KMS-11 (cell line): ENCODE measurements at regions not wholly inside any gene's neighbourhood (a gene's known extent, or its start where the extent isn't known, plus 50 kb on each side); places are given as distances from the start of the nearest gene placed in this dataset.

Source experiments
- H2AFZ ChIP-seq: fragments of 200-600 bp; sonication (generic); 2 replicates; pipeline ENCODE4 v1.6.1; 2016; ENCODE audit warnings: antibody characterized with exemption, mixed run types, low read depth
- H3K27ac ChIP-seq: fragments of 200-600 bp; sonication (generic); 2 replicates; pipeline ENCODE4 v1.6.1; 2016; ENCODE audit warnings: mild to moderate bottlenecking, mixed run types
- H3K27me3 ChIP-seq: fragments of 200-600 bp; sonication (generic); 2 replicates; pipeline ENCODE4 v1.6.1; 2017; ENCODE audit warnings: mild to moderate bottlenecking, low read depth, mixed run types, moderate library complexity; ENCODE audit not compliant: insufficient read depth
- H3K36me3 ChIP-seq: fragments of 200-600 bp; sonication (generic); 2 replicates; pipeline ENCODE4 v1.6.1; 2017; ENCODE audit warnings: mild to moderate bottlenecking, mixed run types; ENCODE audit not compliant: insufficient read depth
- H3K4me1 ChIP-seq: fragments of 200-600 bp; sonication (generic); 2 replicates; pipeline ENCODE4 v1.6.1; 2016; ENCODE audit warnings: mild to moderate bottlenecking, low read depth, mixed run types; ENCODE audit not compliant: poor library complexity, severe bottlenecking
- H3K4me2 ChIP-seq: fragments of 200-600 bp; sonication (generic); 2 replicates; pipeline ENCODE4 v1.7.0; 2016; ENCODE audit warnings: mild to moderate bottlenecking, mixed run types
- H3K4me3 ChIP-seq: fragments of 200-600 bp; sonication (generic); IDR thresholded peaks from 2 replicates; pipeline ENCODE4 v1.6.1; 2017; ENCODE audit warnings: low read depth, low read length, mixed read lengths; ENCODE audit not compliant: insufficient read depth
- H3K79me2 ChIP-seq: fragments of 200-600 bp; sonication (generic); 2 replicates; pipeline ENCODE4 v1.6.1; 2016; ENCODE audit warnings: low read depth, mixed run types; ENCODE audit not compliant: insufficient read depth
- H3K9ac ChIP-seq: fragments of 200-600 bp; sonication (generic); 2 replicates; pipeline ENCODE4 v1.6.1; 2016; ENCODE audit warnings: mild to moderate bottlenecking, mixed run types
- H4K20me1 ChIP-seq: fragments of 200-600 bp; sonication (generic); 2 replicates; pipeline ENCODE4 v1.6.1; 2016; ENCODE audit warnings: mild to moderate bottlenecking, mixed run types; ENCODE audit not compliant: insufficient read depth
- TF ChIP-seq, protein P1 (sequence below): fragments of 200-600 bp; sonication (generic); conservative IDR thresholded peaks from 2 replicates; pipeline ENCODE4 v1.6.1; 2017; ENCODE audit warnings: low read depth, mild to moderate bottlenecking, antibody characterized with exemption, low read length, moderate library complexity, mixed read lengths

DNA sequence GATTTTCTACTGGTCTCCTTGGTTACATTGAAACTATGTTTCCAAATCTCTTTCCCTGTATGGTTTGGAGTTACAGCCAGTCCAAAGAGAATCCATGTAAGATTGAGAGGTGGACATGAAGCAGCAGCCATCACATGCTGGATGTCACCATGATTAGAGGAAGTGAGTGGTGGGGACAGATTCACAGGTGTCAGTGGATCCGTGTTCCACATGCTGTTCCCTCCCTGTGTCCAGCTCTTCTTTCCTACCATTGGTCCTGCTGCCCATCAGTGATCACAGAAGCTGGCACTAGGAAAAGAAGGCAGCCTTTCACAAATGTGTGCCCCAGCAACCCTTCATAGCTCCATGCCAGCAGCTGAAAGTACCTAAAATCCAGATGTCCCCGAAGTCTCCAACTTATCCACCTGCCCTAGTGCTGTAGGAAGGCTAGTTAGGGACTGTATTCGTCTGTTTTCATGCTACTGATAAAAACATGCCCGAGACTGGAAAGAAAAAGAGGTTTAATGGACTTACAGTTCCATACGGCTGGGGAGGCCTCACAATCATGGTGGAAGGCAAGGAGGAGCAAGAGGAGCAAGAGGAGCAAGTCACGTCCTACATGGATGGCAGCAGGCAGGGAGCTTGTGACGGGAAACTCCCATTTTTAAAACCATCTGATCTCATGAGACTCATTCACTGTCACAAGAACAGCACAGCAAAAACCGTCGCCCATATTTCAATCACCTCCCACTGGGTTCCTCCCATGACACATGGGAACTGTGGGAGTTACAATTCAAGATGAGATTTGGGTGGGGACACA is 207.5 kb downstream of the INSIG2 start:
- H3K9ac ChIP-seq: no peak overlapping the region
- no peaks in the 10 kb centered on the region for H3K79me2 ChIP-seq
- no peaks in the 10 kb centered on the region for H3K4me1 ChIP-seq
- H3K36me3 ChIP-seq: no peaks in the 10 kb centered on the region
- H3K27ac ChIP-seq: no peak overlapping the region
- no peak overlapping the region for H3K4me2 ChIP-seq
- no peaks in the 10 kb centered on the region for H4K20me1 ChIP-seq
- TF ChIP-seq, protein P1, sequence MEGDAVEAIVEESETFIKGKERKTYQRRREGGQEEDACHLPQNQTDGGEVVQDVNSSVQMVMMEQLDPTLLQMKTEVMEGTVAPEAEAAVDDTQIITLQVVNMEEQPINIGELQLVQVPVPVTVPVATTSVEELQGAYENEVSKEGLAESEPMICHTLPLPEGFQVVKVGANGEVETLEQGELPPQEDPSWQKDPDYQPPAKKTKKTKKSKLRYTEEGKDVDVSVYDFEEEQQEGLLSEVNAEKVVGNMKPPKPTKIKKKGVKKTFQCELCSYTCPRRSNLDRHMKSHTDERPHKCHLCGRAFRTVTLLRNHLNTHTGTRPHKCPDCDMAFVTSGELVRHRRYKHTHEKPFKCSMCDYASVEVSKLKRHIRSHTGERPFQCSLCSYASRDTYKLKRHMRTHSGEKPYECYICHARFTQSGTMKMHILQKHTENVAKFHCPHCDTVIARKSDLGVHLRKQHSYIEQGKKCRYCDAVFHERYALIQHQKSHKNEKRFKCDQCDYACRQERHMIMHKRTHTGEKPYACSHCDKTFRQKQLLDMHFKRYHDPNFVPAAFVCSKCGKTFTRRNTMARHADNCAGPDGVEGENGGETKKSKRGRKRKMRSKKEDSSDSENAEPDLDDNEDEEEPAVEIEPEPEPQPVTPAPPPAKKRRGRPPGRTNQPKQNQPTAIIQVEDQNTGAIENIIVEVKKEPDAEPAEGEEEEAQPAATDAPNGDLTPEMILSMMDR: no peak
- no peak overlapping the region for H3K4me3 ChIP-seq
- H2AFZ ChIP-seq: no peak overlapping the region
- H3K27me3 ChIP-seq: no peaks in the 10 kb centered on the region

DNA sequence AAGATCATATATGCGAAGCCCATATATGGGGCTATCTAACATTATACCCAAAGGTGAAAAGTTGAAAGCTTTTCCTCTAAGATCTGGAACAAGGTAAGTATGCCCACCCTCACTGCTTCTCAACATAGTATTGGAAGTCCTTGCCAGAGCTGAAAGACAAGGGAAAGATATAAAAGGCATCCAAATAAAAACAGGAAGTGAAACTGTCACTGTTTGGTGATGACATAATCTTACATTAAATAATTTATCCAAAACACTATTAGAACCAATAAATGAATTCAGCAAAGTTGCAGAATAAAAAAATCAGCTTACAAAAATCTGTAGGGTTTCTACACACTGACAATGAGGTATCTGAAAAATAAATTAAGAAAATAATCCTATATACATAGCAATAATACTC is 205.8 kb downstream of the INSIG2 start:
- Histone ChIP-seq H2AFZ (no peak overlapping the region), H3K4me1 (no peaks in the 10 kb centered on the region), H4K20me1 (no peaks in the 10 kb centered on the region), H3K27ac (no peak overlapping the region), H3K36me3 (no peaks in the 10 kb centered on the region), H3K4me3 (no peak overlapping the region), H3K79me2 (no peaks in the 10 kb centered on the region), H3K27me3 (no peaks in the 10 kb centered on the region), H3K9ac (no peak overlapping the region), H3K4me2 (no peak overlapping the region)
- TF ChIP-seq, protein P1: no peak

DNA sequence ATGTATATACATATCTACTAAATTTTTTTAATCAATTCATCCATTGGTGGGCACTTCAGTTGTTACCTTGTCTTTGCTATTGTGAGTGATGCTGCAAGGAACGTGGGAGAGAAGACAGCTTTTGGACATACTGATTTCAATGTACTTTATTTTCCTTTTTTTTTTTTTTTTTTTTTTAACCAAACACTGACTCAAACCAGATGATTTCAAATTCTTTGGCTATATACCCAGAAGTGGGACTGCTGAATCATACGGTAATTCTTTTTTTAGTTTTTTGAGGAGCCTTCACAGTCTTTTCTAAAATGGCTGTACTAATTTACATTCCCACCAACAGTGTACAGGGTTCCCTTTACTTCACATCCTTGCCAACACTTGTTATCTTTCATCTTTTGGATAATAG is 204.7 kb downstream of the INSIG2 start:
- H3K36me3 ChIP-seq: no peaks in the 10 kb centered on the region
- no peak overlapping the region for H3K27ac ChIP-seq
- H2AFZ ChIP-seq: no peak overlapping the region
- H3K4me2 ChIP-seq: no peak overlapping the region
- TF ChIP-seq, protein P1: no peak
- no peaks in the 10 kb centered on the region for H3K27me3 ChIP-seq
- no peak overlapping the region for H3K4me3 ChIP-seq
- H3K9ac ChIP-seq: no peak overlapping the region
- H3K79me2 ChIP-seq: no peaks in the 10 kb centered on the region
- no peaks in the 10 kb centered on the region for H3K4me1 ChIP-seq
- no peaks in the 10 kb centered on the region for H4K20me1 ChIP-seq

DNA sequence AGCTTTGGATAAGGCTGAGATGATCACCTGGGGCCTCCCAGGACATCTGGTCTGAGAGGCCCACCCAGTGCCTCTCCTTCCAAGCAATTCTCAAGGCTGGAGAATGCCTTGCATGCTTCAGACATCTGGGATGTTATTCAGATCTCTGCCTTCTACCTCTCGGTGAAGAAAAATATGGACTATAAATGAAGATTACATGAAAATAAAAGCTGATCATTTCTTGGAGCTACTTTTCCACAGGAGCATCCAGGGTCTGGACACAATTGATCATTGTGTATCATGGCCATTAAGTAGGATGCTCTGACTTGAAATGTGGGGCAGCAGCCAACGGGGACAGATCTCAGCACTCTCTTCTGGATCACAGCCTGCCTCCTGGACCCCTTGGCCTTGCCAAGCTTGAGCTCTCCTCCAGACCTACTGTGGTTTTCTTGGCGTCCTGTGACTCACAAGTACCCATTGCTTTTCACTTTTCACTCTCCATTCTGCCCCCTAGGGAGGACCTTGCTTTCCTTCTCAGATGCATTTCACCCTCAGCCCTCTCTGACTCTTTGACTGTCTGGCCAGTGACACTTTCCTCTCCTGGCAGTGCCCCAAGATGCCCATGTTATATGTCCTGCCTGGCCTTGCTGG is 203.1 kb downstream of the INSIG2 start:
- Histone ChIP-seq H3K4me1 (no peaks in the 10 kb centered on the region), H3K4me3 (no peak overlapping the region), H4K20me1 (no peaks in the 10 kb centered on the region), H2AFZ (no peak overlapping the region), H3K9ac (no peak overlapping the region), H3K36me3 (no peaks in the 10 kb centered on the region), H3K27me3 (no peaks in the 10 kb centered on the region), H3K4me2 (no peak overlapping the region), H3K27ac (no peak overlapping the region), H3K79me2 (no peaks in the 10 kb centered on the region)
- TF ChIP-seq, protein P1: no peak
